NCI-H748 treated with DMSO at 0.1 percent for 48 hours (cell line): ENCODE measurements at regions not wholly inside any gene's neighbourhood (a gene's known extent, or its start where the extent isn't known, plus 50 kb on each side); places are given as distances from the start of the nearest gene placed in this dataset.

Source experiments
- DNase-seq: peaks from one replicate; lab custom pipeline; 2025; lab: John Stamatoyannopoulos, UW

GRCh38 chr18:10386049-10386448 is 68.4 kb upstream of the APCDD1 start:
- no peak for DNase-seq

- no peak for DNase-seq
Measured at GRCh38 chr18:10386956-10387355, 67.5 kb upstream of the APCDD1 start.

GRCh38 chr18:10387399-10387798 is 67.0 kb upstream of the APCDD1 start:
- no peak for DNase-seq

- no peak for DNase-seq
Measured at GRCh38 chr18:10388373-10388772, 66.1 kb upstream of the APCDD1 start.

GRCh38 chr18:10391506-10391905 is 62.9 kb upstream of the APCDD1 start:
- DNase-seq, result no peak

GRCh38 chr18:10397004-10397403 is 57.4 kb upstream of the APCDD1 start:
- no peak for DNase-seq

- DNase-seq, result no peak
Measured at GRCh38 chr18:10398571-10398970, 55.9 kb upstream of the APCDD1 start.

- no peak for DNase-seq
Measured at GRCh38 chr18:10399465-10399864, 55.0 kb upstream of the APCDD1 start.

- DNase-seq, result no peak
Measured at GRCh38 chr18:10400534-10401307, 53.7 kb upstream of the APCDD1 start.

- no peak for DNase-seq
Measured at GRCh38 chr18:10401521-10401920, 52.9 kb upstream of the APCDD1 start.

GRCh38 chr18:10401930-10402329 is 52.5 kb upstream of the APCDD1 start:
- DNase-seq, result no peak

- no peak for DNase-seq
Measured at GRCh38 chr18:10402871-10403559, 51.4 kb upstream of the APCDD1 start.

- no peak for DNase-seq
Measured at GRCh38 chr18:10403708-10404107, 50.7 kb upstream of the APCDD1 start.

GRCh38 chr18:10404168-10404567 is 50.3 kb upstream of the APCDD1 start:
- DNase-seq, result no peak
